WTC11 (cell line): ENCODE measurements at regions not wholly inside any gene's neighbourhood (a gene's known extent, or its start where the extent isn't known, plus 50 kb on each side); places are given as distances from the start of the nearest gene placed in this dataset.

Experiments used
- ATAC-seq: fragments of 200-7000 bp; cut with Tn5 transposase; 2 replicates; pipeline ENCODE4 v1.10.0; 2021; ENCODE audit warnings: mild to moderate bottlenecking, moderate library complexity
- CTCF ChIA-PET: fragments of 300-600 bp; sonication (Branson Sonifier 250); formaldehyde crosslinking; loops from one replicate; lab custom pipeline; 2021; ENCODE audit warnings: antibody characterized with exemption; lab: Charles Lee
- POLR2A ChIA-PET: fragments of 350-600 bp; sonication (Branson Sonifier 250); formaldehyde crosslinking; loops from one replicate; lab custom pipeline; 2021; ENCODE audit warnings: antibody characterized with exemption; lab: Charles Lee
- DNase-seq: peaks from one replicate; pipeline ENCODE4 v3.0.0; 2021; ENCODE audit warnings: low spot score
- H3K27ac Mint-ChIP-seq: 2 replicates; pipeline ENCODE4 v1.8.0; 2021; ENCODE audit warnings: mixed read lengths
- H3K27me3 Mint-ChIP-seq: 2 replicates; pipeline ENCODE4 v1.8.0; 2021; ENCODE audit warnings: low read depth, mild to moderate bottlenecking, moderate library complexity, mixed read lengths
- H3K36me3 Mint-ChIP-seq: 2 replicates; pipeline ENCODE4 v1.8.0; 2021; ENCODE audit warnings: mixed read lengths
- H3K4me1 Mint-ChIP-seq: 2 replicates; pipeline ENCODE4 v1.8.0; 2022; ENCODE audit warnings: mixed read lengths
- H3K4me3 Mint-ChIP-seq: 2 replicates; pipeline ENCODE4 v1.8.0; 2021; ENCODE audit warnings: mild to moderate bottlenecking, moderate library complexity, mixed read lengths
- H3K9me3 Mint-ChIP-seq: 2 replicates; pipeline ENCODE4 v1.8.0; 2021; ENCODE audit warnings: mixed read lengths
- ATF1 ChIP-seq: sonication (generic); formaldehyde crosslinking; IDR thresholded peaks from 2 replicates; pipeline ENCODE4 v1.8.1; 2023; ENCODE audit warnings: mild to moderate bottlenecking, moderate library complexity, missing genetic modification reagents
- EMX1 ChIP-seq: fragments of 250-450 bp; sonication (Bioruptor Pico); IDR thresholded peaks from 2 replicates; pipeline ENCODE4 v1.8.0; 2021; ENCODE audit warnings: mild to moderate bottlenecking
- FOXP1 ChIP-seq: sonication (generic); formaldehyde crosslinking; IDR thresholded peaks from 2 replicates; pipeline ENCODE4 v1.8.0; 2022; ENCODE audit warnings: missing genetic modification reagents, mild to moderate bottlenecking, moderate library complexity, borderline replicate concordance
- GTF2I ChIP-seq: fragments of 250-450 bp; sonication (Bioruptor Pico); conservative IDR thresholded peaks from 2 replicates; pipeline ENCODE4 v1.4.0; 2021; ENCODE audit warnings: mild to moderate bottlenecking
- NFATC4 ChIP-seq: fragments of 250-450 bp; sonication (Bioruptor Pico); IDR thresholded peaks from 2 replicates; pipeline ENCODE4 v1.9.0; 2021; ENCODE audit warnings: mild to moderate bottlenecking
- NR1H2 ChIP-seq: sonication (generic); formaldehyde crosslinking; IDR thresholded peaks from 2 replicates; pipeline ENCODE4 v1.9.0; 2021; ENCODE audit warnings: mild to moderate bottlenecking, moderate library complexity, missing genetic modification reagents
- NR3C1 ChIP-seq: sonication (generic); formaldehyde crosslinking; conservative IDR thresholded peaks from 2 replicates; pipeline ENCODE4 v1.8.1; 2023; ENCODE audit warnings: low read depth, mild to moderate bottlenecking, missing genetic modification reagents
- RELA ChIP-seq: sonication (generic); formaldehyde crosslinking; IDR thresholded peaks from 2 replicates; pipeline ENCODE4 v1.8.1; 2022; ENCODE audit warnings: missing genetic modification reagents, mild to moderate bottlenecking, borderline replicate concordance
- SP1 ChIP-seq: sonication (generic); formaldehyde crosslinking; conservative IDR thresholded peaks from 2 replicates; pipeline ENCODE4 v1.8.1; 2022; ENCODE audit warnings: missing genetic modification reagents
- TP53 ChIP-seq: sonication (generic); formaldehyde crosslinking; IDR thresholded peaks from 2 replicates; pipeline ENCODE4 v1.8.1; 2023; ENCODE audit warnings: mild to moderate bottlenecking, missing genetic modification reagents
- ZNF219 ChIP-seq: sonication (generic); formaldehyde crosslinking; IDR thresholded peaks from 2 replicates; pipeline ENCODE4 v1.8.0; 2023; ENCODE audit warnings: missing genetic modification reagents, mild to moderate bottlenecking, borderline replicate concordance
- ZNF317 ChIP-seq: sonication (generic); formaldehyde crosslinking; IDR thresholded peaks from 2 replicates; pipeline ENCODE4 v1.8.1; 2023; ENCODE audit warnings: low read depth, mild to moderate bottlenecking, moderate library complexity, missing genetic modification reagents, borderline replicate concordance
- ZNF396 ChIP-seq: fragments of 250-450 bp; sonication (Bioruptor Pico); IDR thresholded peaks from 2 replicates; pipeline ENCODE4 v1.8.0; 2021; ENCODE audit warnings: mild to moderate bottlenecking, moderate library complexity, borderline replicate concordance
- TF ChIP-seq, protein P1 (sequence below): sonication (generic); formaldehyde crosslinking; IDR thresholded peaks from 2 replicates; pipeline ENCODE4 v1.8.1; 2022; ENCODE audit warnings: missing genetic modification reagents, borderline replicate concordance
- TF ChIP-seq, protein P2 (sequence below): sonication (generic); formaldehyde crosslinking; IDR thresholded peaks from 2 replicates; pipeline ENCODE4 v1.8.0; 2023; ENCODE audit warnings: missing genetic modification reagents, mild to moderate bottlenecking, borderline replicate concordance
- TF ChIP-seq, protein P3 (sequence below): sonication (generic); formaldehyde crosslinking; IDR thresholded peaks from 2 replicates; pipeline ENCODE4 v1.8.0; 2022; ENCODE audit warnings: mild to moderate bottlenecking, missing genetic modification reagents
- TF ChIP-seq, protein P4 (sequence below): sonication (generic); formaldehyde crosslinking; IDR thresholded peaks from 2 replicates; pipeline ENCODE4 v1.8.1; 2023; ENCODE audit warnings: mild to moderate bottlenecking, missing genetic modification reagents, moderate library complexity
- TF ChIP-seq, protein P5 (sequence below): sonication (generic); formaldehyde crosslinking; IDR thresholded peaks from 2 replicates; pipeline ENCODE4 v1.8.1; 2022; ENCODE audit warnings: low read depth, missing genetic modification reagents, borderline replicate concordance

DNA sequence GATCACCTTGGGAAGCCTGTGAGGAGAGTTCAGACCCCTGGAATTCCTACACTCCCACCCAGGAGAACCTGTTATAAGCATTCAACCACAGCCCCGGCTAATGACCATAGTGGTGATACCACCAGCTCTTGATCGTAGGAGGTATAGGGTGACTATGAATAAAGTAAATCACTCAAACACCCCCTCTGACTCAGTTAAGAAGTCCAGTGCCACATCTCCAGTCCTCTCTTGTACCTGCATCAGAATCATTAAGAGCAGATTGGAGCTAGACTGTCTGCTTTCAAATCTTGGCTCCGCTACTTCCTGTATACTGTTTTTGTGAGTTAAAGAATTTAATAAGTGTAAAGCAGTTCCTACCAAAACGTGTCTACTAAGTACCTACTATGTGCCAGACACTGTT, 565.1 kb upstream of the DIPK2B start:
- peaks cover 70% of the 10 kb centered on the region for H3K4me1 Mint-ChIP-seq
- ChIA-PET POLR2A (no interaction called here), CTCF (no interaction called here)
- ATAC-seq, result no peak
- H3K4me3 Mint-ChIP-seq, result no peak overlapping the region
- H3K27me3 Mint-ChIP-seq, result no peaks in the 10 kb centered on the region
- TF ChIP-seq ZNF396 (CRISPR knock-in tag), result no peak
- TF ChIP-seq, protein P1, sequence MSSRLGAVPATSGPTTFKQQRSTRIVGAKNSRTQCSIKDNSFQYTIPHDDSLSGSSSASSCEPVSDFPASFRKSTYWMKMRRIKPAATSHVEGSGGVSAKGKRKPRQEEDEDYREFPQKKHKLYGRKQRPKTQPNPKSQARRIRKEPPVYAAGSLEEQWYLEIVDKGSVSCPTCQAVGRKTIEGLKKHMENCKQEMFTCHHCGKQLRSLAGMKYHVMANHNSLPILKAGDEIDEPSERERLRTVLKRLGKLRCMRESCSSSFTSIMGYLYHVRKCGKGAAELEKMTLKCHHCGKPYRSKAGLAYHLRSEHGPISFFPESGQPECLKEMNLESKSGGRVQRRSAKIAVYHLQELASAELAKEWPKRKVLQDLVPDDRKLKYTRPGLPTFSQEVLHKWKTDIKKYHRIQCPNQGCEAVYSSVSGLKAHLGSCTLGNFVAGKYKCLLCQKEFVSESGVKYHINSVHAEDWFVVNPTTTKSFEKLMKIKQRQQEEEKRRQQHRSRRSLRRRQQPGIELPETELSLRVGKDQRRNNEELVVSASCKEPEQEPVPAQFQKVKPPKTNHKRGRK, result no peak
- TF ChIP-seq FOXP1 (CRISPR knock-in tag), result no peak
- TF ChIP-seq ATF1 (CRISPR knock-in tag), result no peak
- TF ChIP-seq RELA (CRISPR knock-in tag), result no peak
- no peak for TF ChIP-seq NR1H2 (CRISPR knock-in tag)
- TF ChIP-seq ZNF219 (CRISPR knock-in tag), result no peak
- TF ChIP-seq, protein P2, sequence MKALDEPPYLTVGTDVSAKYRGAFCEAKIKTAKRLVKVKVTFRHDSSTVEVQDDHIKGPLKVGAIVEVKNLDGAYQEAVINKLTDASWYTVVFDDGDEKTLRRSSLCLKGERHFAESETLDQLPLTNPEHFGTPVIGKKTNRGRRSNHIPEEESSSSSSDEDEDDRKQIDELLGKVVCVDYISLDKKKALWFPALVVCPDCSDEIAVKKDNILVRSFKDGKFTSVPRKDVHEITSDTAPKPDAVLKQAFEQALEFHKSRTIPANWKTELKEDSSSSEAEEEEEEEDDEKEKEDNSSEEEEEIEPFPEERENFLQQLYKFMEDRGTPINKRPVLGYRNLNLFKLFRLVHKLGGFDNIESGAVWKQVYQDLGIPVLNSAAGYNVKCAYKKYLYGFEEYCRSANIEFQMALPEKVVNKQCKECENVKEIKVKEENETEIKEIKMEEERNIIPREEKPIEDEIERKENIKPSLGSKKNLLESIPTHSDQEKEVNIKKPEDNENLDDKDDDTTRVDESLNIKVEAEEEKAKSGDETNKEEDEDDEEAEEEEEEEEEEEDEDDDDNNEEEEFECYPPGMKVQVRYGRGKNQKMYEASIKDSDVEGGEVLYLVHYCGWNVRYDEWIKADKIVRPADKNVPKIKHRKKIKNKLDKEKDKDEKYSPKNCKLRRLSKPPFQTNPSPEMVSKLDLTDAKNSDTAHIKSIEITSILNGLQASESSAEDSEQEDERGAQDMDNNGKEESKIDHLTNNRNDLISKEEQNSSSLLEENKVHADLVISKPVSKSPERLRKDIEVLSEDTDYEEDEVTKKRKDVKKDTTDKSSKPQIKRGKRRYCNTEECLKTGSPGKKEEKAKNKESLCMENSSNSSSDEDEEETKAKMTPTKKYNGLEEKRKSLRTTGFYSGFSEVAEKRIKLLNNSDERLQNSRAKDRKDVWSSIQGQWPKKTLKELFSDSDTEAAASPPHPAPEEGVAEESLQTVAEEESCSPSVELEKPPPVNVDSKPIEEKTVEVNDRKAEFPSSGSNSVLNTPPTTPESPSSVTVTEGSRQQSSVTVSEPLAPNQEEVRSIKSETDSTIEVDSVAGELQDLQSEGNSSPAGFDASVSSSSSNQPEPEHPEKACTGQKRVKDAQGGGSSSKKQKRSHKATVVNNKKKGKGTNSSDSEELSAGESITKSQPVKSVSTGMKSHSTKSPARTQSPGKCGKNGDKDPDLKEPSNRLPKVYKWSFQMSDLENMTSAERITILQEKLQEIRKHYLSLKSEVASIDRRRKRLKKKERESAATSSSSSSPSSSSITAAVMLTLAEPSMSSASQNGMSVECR, result no peak
- TF ChIP-seq, protein P3, sequence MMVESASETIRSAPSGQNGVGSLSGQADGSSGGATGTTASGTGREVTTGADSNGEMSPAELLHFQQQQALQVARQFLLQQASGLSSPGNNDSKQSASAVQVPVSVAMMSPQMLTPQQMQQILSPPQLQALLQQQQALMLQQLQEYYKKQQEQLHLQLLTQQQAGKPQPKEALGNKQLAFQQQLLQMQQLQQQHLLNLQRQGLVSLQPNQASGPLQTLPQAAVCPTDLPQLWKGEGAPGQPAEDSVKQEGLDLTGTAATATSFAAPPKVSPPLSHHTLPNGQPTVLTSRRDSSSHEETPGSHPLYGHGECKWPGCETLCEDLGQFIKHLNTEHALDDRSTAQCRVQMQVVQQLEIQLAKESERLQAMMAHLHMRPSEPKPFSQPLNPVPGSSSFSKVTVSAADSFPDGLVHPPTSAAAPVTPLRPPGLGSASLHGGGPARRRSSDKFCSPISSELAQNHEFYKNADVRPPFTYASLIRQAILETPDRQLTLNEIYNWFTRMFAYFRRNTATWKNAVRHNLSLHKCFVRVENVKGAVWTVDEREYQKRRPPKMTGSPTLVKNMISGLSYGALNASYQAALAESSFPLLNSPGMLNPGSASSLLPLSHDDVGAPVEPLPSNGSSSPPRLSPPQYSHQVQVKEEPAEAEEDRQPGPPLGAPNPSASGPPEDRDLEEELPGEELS (CRISPR knock-in tag), result no peak
- no peak for TF ChIP-seq GTF2I (CRISPR knock-in tag)
- TF ChIP-seq NR3C1 (CRISPR knock-in tag), result no peak
- no peak for TF ChIP-seq SP1 (CRISPR knock-in tag)
- TF ChIP-seq, all 79 proteins: peak for 0
- Mint-ChIP-seq H3K9me3 (no peaks in the 10 kb centered on the region), H3K36me3 (peaks cover 7% of the 10 kb centered on the region; the same call in 1 of the 2 replicates), H3K27ac (no peak overlapping the region)
- no peak for DNase-seq

DNA sequence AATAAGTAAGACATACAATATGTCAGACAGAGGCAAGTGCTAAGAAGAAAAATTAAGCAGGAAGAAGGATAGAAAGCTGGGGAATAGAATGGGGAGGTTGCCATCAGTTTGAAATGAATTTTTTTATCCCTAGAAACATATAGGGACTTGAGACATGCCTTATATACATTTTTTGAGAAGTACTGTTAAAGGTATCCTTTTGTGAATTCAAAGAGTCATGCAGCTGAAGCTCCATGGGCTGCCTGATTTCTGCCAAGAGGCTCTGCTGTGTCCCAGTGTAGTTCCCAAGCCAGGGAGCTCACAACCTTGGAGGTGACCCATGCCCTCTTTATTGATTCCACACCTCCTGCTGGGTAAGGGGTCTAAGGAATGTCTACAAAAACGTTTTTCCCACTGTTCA, 564.6 kb upstream of the DIPK2B start:
- ChIA-PET POLR2A (no interaction called here), CTCF (no interaction called here)
- no peak overlapping the region for H3K27ac Mint-ChIP-seq
- no peaks in the 10 kb centered on the region for H3K27me3 Mint-ChIP-seq
- TF ChIP-seq, protein P4, sequence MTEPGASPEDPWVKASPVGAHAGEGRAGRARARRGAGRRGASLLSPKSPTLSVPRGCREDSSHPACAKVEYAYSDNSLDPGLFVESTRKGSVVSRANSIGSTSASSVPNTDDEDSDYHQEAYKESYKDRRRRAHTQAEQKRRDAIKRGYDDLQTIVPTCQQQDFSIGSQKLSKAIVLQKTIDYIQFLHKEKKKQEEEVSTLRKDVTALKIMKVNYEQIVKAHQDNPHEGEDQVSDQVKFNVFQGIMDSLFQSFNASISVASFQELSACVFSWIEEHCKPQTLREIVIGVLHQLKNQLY, result no peak
- TF ChIP-seq EMX1, result no peak
- TF ChIP-seq, protein P5, sequence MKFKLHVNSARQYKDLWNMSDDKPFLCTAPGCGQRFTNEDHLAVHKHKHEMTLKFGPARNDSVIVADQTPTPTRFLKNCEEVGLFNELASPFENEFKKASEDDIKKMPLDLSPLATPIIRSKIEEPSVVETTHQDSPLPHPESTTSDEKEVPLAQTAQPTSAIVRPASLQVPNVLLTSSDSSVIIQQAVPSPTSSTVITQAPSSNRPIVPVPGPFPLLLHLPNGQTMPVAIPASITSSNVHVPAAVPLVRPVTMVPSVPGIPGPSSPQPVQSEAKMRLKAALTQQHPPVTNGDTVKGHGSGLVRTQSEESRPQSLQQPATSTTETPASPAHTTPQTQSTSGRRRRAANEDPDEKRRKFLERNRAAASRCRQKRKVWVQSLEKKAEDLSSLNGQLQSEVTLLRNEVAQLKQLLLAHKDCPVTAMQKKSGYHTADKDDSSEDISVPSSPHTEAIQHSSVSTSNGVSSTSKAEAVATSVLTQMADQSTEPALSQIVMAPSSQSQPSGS, result no peak
- TF ChIP-seq TP53, result no peak
- TF ChIP-seq NFATC4 (CRISPR knock-in tag), result no peak
- no peak for TF ChIP-seq ZNF317 (CRISPR knock-in tag)
- peaks cover 7% of the 10 kb centered on the region; the same call in 1 of the 2 replicates for H3K36me3 Mint-ChIP-seq
- H3K4me3 Mint-ChIP-seq, result no peak overlapping the region
- DNase-seq (no peak), ATAC-seq (no peak)
- peaks cover 70% of the 10 kb centered on the region for H3K4me1 Mint-ChIP-seq
- H3K9me3 Mint-ChIP-seq, result no peaks in the 10 kb centered on the region
